ENCODE measurements at regions not wholly inside any gene's neighbourhood (a gene's known extent, or its start where the extent isn't known, plus 50 kb on each side); places are given as distances from the start of the nearest gene placed in this dataset.
A peak's percentile ranks its signal among the peaks of the same experiment; 100 is the strongest.

- ChIA-PET POLR2A (no interaction called here), CTCF (interaction anchor here (0.7 to 1.7 kb wide), 6 partner anchors 8 to 417 kb away, joined by 3 to 7 read pairs (median 3); no protein-coding TSS in a partner anchor)
- TF ChIP-seq CTCF (IDR thresholded peaks at IDR 0.05; ENCODE audit: control extremely low read depth, extremely low read depth, low read depth, missing control alignments) = no peak
- DNase-seq (ENCODE audit: extremely low spot score) = no peak
Measured at GRCh38 chr10:117860135-117860534, 186.6 kb downstream of the RAB11FIP2 start.

GRCh38 chr10:117860823-117861222 is 185.9 kb downstream of the RAB11FIP2 start:
- DNase-seq (ENCODE audit: extremely low spot score) = peak; percentile 29
- ChIA-PET CTCF (interaction anchor here (0.6 to 1.7 kb wide), 7 partner anchors 9 to 1240 kb away, joined by 3 to 7 read pairs (median 3); no protein-coding TSS in a partner anchor), POLR2A (no interaction called here)
- peak; percentile 17 for TF ChIP-seq CTCF (IDR thresholded peaks at IDR 0.05; ENCODE audit: control extremely low read depth, extremely low read depth, low read depth, missing control alignments)

GRCh38 chr10:117861329-117861728 is 185.4 kb downstream of the RAB11FIP2 start:
- CTCF ChIA-PET = interaction anchor here (0.6 to 1.4 kb wide), 3 partner anchors 15 to 1240 kb away, joined by 3 to 4 read pairs (median 3); no protein-coding TSS in a partner anchor
- no peak for DNase-seq (ENCODE audit: extremely low spot score)
- TF ChIP-seq CTCF (IDR thresholded peaks at IDR 0.05; ENCODE audit: control extremely low read depth, extremely low read depth, low read depth, missing control alignments) = no peak
- POLR2A ChIA-PET = no interaction called here

- no peak for DNase-seq (ENCODE audit: extremely low spot score)
- ChIA-PET POLR2A (no interaction called here), CTCF (interaction anchor here (1.0 to 1.2 kb wide), 3 partner anchors 8 to 377 kb away, joined by 3 to 4 read pairs (median 3); no protein-coding TSS in a partner anchor)
- no peak for TF ChIP-seq CTCF (IDR thresholded peaks at IDR 0.05; ENCODE audit: control extremely low read depth, extremely low read depth, low read depth, missing control alignments)
Measured at GRCh38 chr10:117863771-117864170, 183.0 kb downstream of the RAB11FIP2 start.

GRCh38 chr10:117865945-117866344 is 180.8 kb downstream of the RAB11FIP2 start:
- POLR2A ChIA-PET = no interaction called here
- CTCF ChIA-PET = interaction anchor here (1.4 kb wide), 1 partner anchor 8 kb away, joined by 4 read pairs; no protein-coding TSS in a partner anchor
- no peak for DNase-seq (ENCODE audit: extremely low spot score)
- no peak for TF ChIP-seq CTCF (IDR thresholded peaks at IDR 0.05; ENCODE audit: control extremely low read depth, extremely low read depth, low read depth, missing control alignments)

- DNase-seq (ENCODE audit: extremely low spot score) = no peak
- no peak for TF ChIP-seq CTCF (IDR thresholded peaks at IDR 0.05; ENCODE audit: control extremely low read depth, extremely low read depth, low read depth, missing control alignments)
- CTCF ChIA-PET = no interaction called here
- POLR2A ChIA-PET = no interaction called here
Measured at GRCh38 chr10:117868151-117868550, 178.6 kb downstream of the RAB11FIP2 start.
